Adrenal gland (tissue), 5 donors: ENCODE measurements at regions not wholly inside any gene's neighbourhood (a gene's known extent, or its start where the extent isn't known, plus 50 kb on each side); places are given as distances from the start of the nearest gene placed in this dataset.

ENCODE experiments used
- POLR2A ChIP-seq, 2 donors: fragments of 450-650 bp; IDR thresholded peaks; one replicate each; pipeline ENCODE4 v1.6.1; 2017; ENCODE audit warnings: antibody characterized with exemption in 2 of 2, mild to moderate bottlenecking in 2 of 2, moderate library complexity in 1 of 2
- TF ChIP-seq, protein P1 (sequence below), 6 experiments: fragments of 450-650 bp in 4 of 6; fragments of 200-600 bp in 2 of 6; sonication (generic) in 1 of 6; IDR thresholded peaks; 1 replicate in 5 of 6; 2 replicates in 1 of 6; pipeline versions ENCODE4 v1.5.1 to v1.8.0; 2016 to 2021; ENCODE audit warnings: antibody characterized with exemption in 6 of 6, mild to moderate bottlenecking in 2 of 6, moderate library complexity in 1 of 6
- donor health status: DM: no; HTN: no; CAD: no.

- TF ChIP-seq, protein P1, sequence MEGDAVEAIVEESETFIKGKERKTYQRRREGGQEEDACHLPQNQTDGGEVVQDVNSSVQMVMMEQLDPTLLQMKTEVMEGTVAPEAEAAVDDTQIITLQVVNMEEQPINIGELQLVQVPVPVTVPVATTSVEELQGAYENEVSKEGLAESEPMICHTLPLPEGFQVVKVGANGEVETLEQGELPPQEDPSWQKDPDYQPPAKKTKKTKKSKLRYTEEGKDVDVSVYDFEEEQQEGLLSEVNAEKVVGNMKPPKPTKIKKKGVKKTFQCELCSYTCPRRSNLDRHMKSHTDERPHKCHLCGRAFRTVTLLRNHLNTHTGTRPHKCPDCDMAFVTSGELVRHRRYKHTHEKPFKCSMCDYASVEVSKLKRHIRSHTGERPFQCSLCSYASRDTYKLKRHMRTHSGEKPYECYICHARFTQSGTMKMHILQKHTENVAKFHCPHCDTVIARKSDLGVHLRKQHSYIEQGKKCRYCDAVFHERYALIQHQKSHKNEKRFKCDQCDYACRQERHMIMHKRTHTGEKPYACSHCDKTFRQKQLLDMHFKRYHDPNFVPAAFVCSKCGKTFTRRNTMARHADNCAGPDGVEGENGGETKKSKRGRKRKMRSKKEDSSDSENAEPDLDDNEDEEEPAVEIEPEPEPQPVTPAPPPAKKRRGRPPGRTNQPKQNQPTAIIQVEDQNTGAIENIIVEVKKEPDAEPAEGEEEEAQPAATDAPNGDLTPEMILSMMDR (IDR thresholded peaks at IDR 0.05): no peak
- no peak for TF ChIP-seq POLR2A (IDR thresholded peaks at IDR 0.05)
Measured at GRCh38 chr10:124342821-124343170, 75.9 kb downstream of the OAT start.
